Loucy (cell line): ENCODE measurements at regions not wholly inside any gene's neighbourhood (a gene's known extent, or its start where the extent isn't known, plus 50 kb on each side); places are given as distances from the start of the nearest gene placed in this dataset.

Source experiments
- CTCF ChIP-seq: fragments of 200-600 bp; sonication (generic); conservative IDR thresholded peaks from 2 replicates; pipeline ENCODE4 v1.5.1; 2014; ENCODE audit warnings: mild to moderate bottlenecking, antibody characterized with exemption, low read length
- EZH2phosphoT487 ChIP-seq: fragments of 200-600 bp; IDR thresholded peaks from 2 replicates; pipeline ENCODE4 v1.6.1; 2018; ENCODE audit warnings: antibody characterized with exemption, mild to moderate bottlenecking, moderate library complexity, borderline replicate concordance

- TF ChIP-seq CTCF (no peak), EZH2phosphoT487 (no peak)
Measured at GRCh38 chr7:112876877-112877276, 86.7 kb upstream of the TMEM168 start.
